LHCN-M2 (cell line): ENCODE measurements at regions not wholly inside any gene's neighbourhood (a gene's known extent, or its start where the extent isn't known, plus 50 kb on each side); places are given as distances from the start of the nearest gene placed in this dataset.

Experiments used
- DNase-seq: peaks from one replicate; pipeline ENCODE4 v3.0.0-alpha.2; 2012; ENCODE audit warnings: low read depth

DNA sequence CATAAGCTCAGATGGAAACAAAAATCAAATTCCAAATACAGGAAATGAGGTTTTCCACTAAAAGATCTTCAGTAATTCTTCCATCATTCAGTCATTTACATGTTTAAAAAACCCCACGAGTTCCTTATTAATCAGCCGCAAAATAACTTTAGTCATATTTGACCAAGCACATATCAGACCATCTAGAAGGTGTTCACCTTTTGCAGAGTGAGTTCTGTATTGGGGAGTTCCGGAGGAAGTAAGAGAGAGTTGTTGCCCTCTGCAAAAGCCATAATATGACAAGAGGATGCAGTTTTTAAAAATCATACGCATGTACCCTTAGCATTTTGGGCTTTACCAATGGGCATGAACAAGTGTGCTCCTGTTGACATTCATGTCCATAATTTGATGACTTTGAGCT lies 61.6 kb downstream of the CCR1 start:
- no peak for DNase-seq

- DNase-seq = no peak
Measured at GRCh38 chr3:46146021-46146420, 62.1 kb downstream of the CCR1 start.

DNA sequence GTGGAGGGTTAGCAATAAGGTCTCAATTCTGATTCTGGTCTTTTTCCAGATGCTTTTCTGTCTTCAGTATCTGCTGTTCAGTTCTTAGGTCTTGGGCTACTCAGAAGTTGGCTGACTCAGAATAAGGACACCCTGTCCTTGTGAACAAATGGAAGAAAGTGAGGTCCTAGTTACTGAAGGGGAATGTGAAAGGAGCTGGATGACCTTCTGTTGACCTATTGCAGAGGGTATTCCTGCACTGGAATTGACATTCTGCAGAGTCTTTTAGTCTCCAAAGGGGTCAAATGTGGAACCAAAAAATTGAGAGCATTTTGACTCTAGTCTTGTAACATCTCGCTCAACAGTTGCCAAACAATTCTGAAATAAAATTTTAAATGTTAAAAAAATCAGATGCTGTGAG lies 63.0 kb downstream of the CCR1 start:
- DNase-seq = no peak

- no peak for DNase-seq
Measured at GRCh38 chr3:46143951-46144473, 64.1 kb downstream of the CCR1 start.

DNA sequence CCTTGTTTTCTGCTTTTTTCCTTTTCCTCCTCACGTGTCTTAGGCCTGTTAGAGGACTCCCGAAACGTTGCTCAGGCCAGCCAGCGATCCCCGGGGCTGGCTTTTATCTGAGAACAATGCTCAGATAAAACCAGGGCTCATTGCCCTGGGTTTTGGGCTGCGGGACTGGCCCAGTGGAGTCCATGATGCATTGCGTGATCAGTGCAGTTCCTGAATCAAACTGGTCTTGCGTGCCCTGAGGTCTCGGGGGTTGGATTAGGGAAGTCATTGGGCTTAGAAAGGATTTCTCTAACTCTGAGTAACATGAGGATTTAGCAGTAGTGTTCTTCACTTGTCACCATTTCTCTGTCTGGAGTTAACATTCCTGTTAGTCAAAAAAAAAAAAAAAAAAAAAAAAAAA lies 66.3 kb downstream of the CCR1 start:
- no peak for DNase-seq

DNA sequence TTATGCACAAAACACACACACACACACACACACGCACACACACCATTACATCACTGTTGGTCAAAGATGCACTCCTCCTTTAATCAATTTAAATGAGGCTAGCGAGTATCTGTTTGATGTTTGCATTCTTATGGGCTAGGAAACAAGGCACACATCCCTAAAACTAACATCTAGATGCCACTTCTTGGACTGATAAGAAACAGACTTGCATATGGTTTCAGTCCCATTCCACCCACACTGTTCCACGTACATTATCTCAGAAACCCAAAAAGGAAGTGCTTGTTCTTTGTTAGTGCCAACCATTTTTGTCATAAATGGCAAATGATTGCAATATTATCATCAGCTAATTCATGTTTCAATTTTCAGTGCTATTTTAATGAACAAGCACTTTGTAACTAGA lies 69.5 kb downstream of the CCR1 start:
- no peak for DNase-seq

DNA sequence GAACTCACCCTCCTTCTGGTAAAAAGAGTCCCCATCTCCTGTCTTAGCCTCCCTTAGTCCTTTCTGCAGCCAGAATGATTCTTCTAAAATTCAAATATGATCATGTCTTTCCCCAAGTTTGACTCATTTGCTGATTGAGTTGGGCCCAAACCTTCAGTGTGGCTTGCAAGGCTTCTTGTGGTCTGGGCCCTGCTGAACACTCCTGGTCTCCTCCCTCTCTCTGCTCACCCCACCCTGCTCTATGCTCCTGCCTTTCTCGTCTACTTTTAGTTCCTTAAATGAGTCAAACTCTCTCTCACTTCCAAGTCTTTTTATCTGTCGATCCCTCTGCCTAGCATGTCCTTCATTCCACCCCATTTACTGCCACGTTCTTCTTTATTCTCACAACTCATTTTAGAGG lies 72.6 kb downstream of the CCR1 start:
- no peak for DNase-seq

DNA sequence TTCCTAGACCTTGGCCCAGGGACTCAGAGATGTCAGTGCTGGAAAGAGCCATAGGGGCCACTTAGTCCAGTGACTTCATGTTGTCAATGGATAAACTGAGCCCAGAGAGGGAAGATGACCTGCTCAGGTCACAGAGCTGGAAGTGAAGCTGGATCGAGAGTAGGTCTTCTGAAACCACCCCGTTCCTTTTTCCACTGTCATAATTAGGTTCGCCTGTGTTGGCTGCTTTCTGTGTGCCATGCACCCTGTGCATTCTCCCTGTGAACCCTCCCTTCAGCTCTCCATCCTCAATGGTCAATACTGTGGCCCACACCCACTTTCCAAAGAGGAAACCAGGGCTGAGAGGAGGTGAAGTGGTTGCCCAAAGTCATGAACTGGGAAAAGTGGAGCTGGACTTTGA lies 74.8 kb downstream of the CCR1 start:
- DNase-seq = no peak

DNA sequence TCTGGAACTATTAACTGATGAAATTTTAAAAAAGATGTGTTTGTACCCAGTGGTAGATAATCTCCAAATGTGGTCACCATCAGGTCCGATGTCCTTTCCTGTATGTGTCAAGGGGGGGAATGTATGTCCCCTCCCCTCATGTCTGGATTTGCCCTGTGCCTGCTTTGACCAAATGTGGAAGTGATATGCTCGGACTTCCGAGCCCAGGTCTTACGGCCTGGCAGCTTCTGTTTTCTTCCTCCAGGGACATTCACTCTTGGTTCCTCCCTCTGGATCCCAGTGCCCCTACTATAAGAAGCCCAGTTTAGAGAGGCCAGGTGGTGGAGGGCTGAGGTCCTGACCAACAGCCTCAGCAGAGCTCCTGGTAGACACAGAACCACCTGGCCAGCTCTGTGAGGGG lies 75.5 kb downstream of the CCR1 start:
- DNase-seq = no peak

GRCh38 chr3:46131884-46132450 lies 76.1 kb downstream of the CCR1 start:
- no peak for DNase-seq

- DNase-seq = no peak
Measured at GRCh38 chr3:46130631-46131310, 77.3 kb downstream of the CCR1 start.

GRCh38 chr3:46129588-46130272 lies 78.4 kb downstream of the CCR1 start:
- DNase-seq = no peak

DNA sequence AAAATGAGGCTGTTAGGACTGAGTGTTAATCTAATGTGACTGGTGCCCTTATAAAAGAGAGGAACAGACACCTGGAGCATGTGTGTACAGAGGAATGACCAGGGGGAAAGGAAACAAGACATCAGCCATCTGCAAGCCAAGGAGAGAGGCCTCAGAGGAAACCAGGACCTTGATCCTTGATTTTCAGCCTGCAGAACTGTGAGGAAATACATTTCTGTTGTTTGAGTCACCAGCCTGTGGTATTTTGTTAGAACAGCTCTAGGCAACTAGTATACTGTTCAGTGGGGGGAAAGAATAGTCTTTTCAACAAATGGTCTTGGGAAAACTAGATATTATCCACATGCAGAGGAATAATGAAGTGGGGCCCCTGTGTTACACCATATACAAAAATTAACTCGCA lies 80.6 kb downstream of the CCR1 start:
- DNase-seq = peak; percentile 92

DNA sequence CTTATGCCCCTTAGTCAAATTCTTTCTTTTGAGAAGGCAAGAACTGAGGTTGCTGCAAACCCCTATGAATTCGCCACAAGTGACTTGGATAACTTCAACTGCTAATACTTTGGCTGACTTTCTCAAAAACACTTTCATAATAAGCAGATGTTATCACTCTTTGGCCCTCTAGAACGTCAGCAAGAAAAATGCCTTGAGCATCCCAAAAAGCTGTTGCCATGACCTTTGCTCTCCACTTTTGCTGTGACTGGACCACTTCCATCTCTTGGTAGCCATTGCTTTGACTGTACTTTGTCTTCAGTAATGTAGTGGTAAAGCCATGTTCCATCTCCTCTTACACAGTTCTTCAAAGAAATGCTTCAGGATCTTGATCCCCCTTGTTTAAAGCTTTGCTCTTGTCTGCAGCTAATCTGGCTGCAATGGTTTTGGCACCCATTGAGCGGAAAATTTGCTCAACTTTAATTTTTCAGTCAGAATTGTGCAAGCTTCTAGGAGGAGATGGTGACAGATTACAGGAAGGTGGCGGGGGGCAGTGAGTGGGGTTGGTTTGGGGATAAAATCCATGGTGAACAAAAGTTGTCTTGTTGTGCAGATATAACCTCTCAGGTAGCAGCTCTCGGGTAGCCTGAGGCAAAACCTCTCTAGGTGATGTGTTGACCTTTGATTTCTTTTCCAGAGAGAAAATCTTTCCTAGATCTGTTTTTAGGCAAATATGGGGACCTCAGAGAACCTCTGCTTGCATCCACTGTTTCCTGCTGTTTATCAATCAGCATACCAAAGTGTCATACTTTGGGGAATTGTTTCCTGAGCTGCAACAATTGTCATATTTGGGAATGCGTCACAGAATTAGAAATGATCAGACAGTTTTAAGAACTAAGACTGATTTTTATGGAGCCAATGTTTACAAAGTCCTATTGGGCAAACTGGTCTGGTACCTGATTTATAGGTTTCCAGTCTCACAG lies 83.6 kb downstream of the CCR1 start:
- DNase-seq = no peak

GRCh38 chr3:46123646-46124045 lies 84.5 kb downstream of the CCR1 start:
- no peak for DNase-seq

- no peak for DNase-seq
Measured at GRCh38 chr3:46122091-46122490, 86.0 kb downstream of the CCR1 start.

DNA sequence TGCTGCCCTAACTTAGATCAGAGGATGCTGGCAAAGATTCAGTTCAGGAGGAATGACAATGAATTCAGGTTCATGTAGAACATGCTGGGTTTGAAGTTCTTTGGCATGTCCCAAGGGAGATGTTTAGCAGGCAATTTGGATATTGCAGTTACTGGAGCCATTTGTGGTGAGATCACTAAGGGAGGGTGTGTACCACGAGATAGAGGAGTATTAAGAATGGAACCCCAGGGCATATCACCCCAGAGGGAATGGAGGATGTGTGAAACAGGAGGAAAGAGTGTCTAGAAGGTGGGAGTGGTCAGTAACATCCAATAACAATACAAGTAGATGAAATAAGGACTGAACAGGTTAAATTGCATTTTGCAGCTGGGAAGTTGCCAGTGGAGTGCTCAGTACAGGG lies 87.1 kb downstream of the CCR1 start:
- DNase-seq = no peak

DNA sequence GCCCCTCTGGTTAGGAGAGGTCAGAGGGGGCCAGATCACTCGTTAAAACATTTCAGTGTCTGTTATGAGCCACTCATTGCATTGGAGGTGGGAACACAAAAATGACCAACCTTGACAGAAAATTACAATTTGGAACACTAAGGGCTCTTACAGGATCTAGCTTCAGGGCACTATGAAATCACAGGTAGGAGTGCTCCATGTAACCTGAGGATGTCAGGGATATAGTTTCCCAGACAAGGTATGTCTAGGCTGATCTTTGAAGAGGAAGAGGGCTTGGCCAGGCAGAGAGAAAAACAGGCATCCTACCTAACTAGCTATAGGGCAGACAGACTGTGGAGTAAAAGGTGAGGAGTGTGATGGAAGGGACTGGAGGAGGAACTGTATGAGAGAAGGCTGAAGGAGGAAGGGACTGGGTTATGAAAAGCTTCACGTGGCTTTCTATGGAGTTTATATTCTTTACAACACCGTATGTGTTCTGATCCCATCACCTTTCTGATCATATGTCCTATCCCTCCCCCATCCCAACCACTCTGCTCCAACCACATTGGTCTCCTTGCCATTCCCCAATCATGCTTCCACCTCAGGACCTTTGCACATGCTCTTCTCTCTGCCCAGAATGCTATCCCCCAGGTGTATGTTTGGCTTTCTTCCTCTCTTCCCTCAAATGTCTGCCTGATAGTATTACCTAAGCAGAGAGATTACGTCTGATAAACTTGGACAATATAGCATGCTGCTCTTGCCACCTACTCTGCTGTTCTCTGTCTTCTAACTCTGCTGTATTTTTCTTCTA lies 88.2 kb downstream of the CCR1 start:
- DNase-seq = no peak

GRCh38 chr3:46119253-46119652 lies 88.9 kb downstream of the CCR1 start:
- DNase-seq = no peak

DNA sequence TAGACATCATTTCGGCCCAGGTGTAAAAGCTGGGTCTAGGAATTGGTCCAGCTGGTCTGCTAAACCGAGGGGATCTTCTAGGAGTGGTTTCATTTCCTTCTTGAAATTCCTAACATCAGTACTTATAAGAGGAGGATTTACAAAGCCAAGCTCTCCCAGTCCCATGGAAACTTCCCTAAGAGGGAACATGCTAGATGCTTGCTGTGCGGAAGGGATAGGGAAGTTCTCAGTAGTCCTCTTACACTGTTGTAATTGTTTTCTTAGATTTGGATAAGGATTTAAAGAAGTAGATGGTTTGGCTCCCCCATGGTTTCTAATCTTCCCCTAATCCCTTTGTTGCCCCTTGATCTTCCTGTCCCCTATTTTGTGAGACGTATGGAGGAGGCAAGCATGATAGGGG lies 89.7 kb upstream of the XCR1 start:
- DNase-seq = no peak
